Erythroblast (primary cell): ENCODE measurements at regions not wholly inside any gene's neighbourhood (a gene's known extent, or its start where the extent isn't known, plus 50 kb on each side); places are given as distances from the start of the nearest gene placed in this dataset.

Experiments
- DNase-seq, 2 experiments: peaks; one replicate each; lab custom pipeline; 2025; lab: John Stamatoyannopoulos, UW
- GATA1 ChIP-seq: IDR thresholded peaks from 2 replicates; pipeline ENCODE4 v1.6.1; 2011; ENCODE audit warnings: low read depth, mild to moderate bottlenecking, control low read depth, low read length, moderate library complexity
- POLR2A ChIP-seq: IDR thresholded peaks from 2 replicates; pipeline ENCODE4 v1.6.1; 2011; ENCODE audit warnings: mild to moderate bottlenecking, low read length

- TF ChIP-seq POLR2A (no peak), GATA1 (no peak)
- DNase-seq: no peak
Observed at GRCh38 chr2:55109219-55109891, 59.1 kb upstream of the RTN4 start.

GRCh38 chr2:55108456-55109160 lies 58.4 kb upstream of the RTN4 start:
- no peak for DNase-seq
- TF ChIP-seq POLR2A: no peak
- no peak for TF ChIP-seq GATA1

- DNase-seq: peak in 1 of 2 experiments; percentile 18
- TF ChIP-seq POLR2A: no peak
- TF ChIP-seq GATA1: no peak
Observed at GRCh38 chr2:55107436-55107835, 57.2 kb upstream of the RTN4 start.

GRCh38 chr2:55106148-55106547 lies 55.9 kb upstream of the RTN4 start:
- peak; percentile 59 to 62 for DNase-seq
- TF ChIP-seq GATA1 (no peak), POLR2A (no peak)

- no peak for TF ChIP-seq GATA1
- TF ChIP-seq POLR2A: no peak
- DNase-seq: peak in 1 of 2 experiments; percentile 24
Observed at GRCh38 chr2:55105456-55105855, 55.2 kb upstream of the RTN4 start.

- TF ChIP-seq POLR2A: no peak
- TF ChIP-seq GATA1: no peak
- no peak for DNase-seq
Observed at GRCh38 chr2:55103046-55103445, 52.8 kb upstream of the RTN4 start.

- TF ChIP-seq GATA1 (no peak), POLR2A (no peak)
- no peak for DNase-seq
Observed at GRCh38 chr2:55102056-55102812, 52.0 kb upstream of the RTN4 start.

- TF ChIP-seq GATA1: no peak
- no peak for TF ChIP-seq POLR2A
- no peak for DNase-seq
Observed at GRCh38 chr2:55101466-55101865, 51.2 kb upstream of the RTN4 start.

- DNase-seq: peak in 1 of 2 experiments; percentile 59
- no peak for TF ChIP-seq POLR2A
- TF ChIP-seq GATA1: no peak
Observed at GRCh38 chr2:55099878-55100820, 49.9 kb upstream of the RTN4 start.
